B cell (primary cell): ENCODE measurements at regions not wholly inside any gene's neighbourhood (a gene's known extent, or its start where the extent isn't known, plus 50 kb on each side); places are given as distances from the start of the nearest gene placed in this dataset.
"Not testable (repeated sequence)": the region's sequence is repeated elsewhere in the genome, so short reads cannot be mapped to it uniquely, and the experiment has no call there.

Experiments used
- ATAC-seq: fragments of 200-7000 bp; cut with Tn5 transposase; one replicate; pipeline ENCODE4 v1.10.0; 2021; ENCODE audit warnings: low read depth, mild to moderate bottlenecking, moderate number of reproducible peaks, moderate library complexity
- CTCF ChIA-PET: fragments of 350-600 bp; sonication (Branson Sonifier 250); formaldehyde crosslinking; loops from one replicate; lab custom pipeline; 2021; ENCODE audit warnings: antibody characterized with exemption, inconsistent platforms; lab: Charles Lee
- POLR2A ChIA-PET: fragments of 350-600 bp; sonication (Branson Sonifier 250); formaldehyde crosslinking; loops from one replicate; lab custom pipeline; 2021; ENCODE audit warnings: antibody characterized with exemption; lab: Charles Lee
- DNase-seq: peaks from one replicate; pipeline ENCODE4 v3.0.0; 2013
- H2AFZ ChIP-seq: 2 replicates; pipeline ENCODE4 v1.6.1; 2012; ENCODE audit warnings: mild to moderate bottlenecking, low read depth, low read length; ENCODE audit not compliant: insufficient read depth, poor library complexity, severe bottlenecking
- H3K27ac ChIP-seq, 2 donors: 1 replicate in 1 of 2; 2 replicates in 1 of 2; pipeline ENCODE4 v1.5.1; 2012 to 2013; ENCODE audit warnings: low read length in 2 of 2, mild to moderate bottlenecking in 2 of 2, moderate library complexity in 1 of 2
- H3K27me3 ChIP-seq, 4 experiments: fragments of 200-600 bp in 1 of 4; sonication (generic) in 1 of 4; replicated peaks in 1 of 4; 1 replicate in 2 of 4; 2 replicates in 2 of 4; pipeline versions ENCODE4 v1.6.1 to v1.7.0; 2013 to 2016; ENCODE audit warnings: low read length in 3 of 4, mild to moderate bottlenecking in 2 of 4, mixed read lengths in 1 of 4, moderate library complexity in 1 of 4; ENCODE audit not compliant: insufficient read depth in 4 of 4, control insufficient read depth in 3 of 4; ENCODE audit errors: control extremely low read depth in 1 of 4
- H3K36me3 ChIP-seq, 2 experiments: replicated peaks in 1 of 2; 1 replicate in 1 of 2; 2 replicates in 1 of 2; pipeline versions ENCODE4 v1.6.1 to v1.7.1; 2013; ENCODE audit warnings: low read length in 1 of 2; ENCODE audit not compliant: insufficient read depth in 2 of 2, control insufficient read depth in 1 of 2; ENCODE audit errors: control extremely low read depth in 1 of 2, extremely low read depth in 1 of 2
- H3K4me1 ChIP-seq, 2 donors: fragments of 200-600 bp in 1 of 2; sonication (generic) in 1 of 2; 1 replicate in 1 of 2; 2 replicates in 1 of 2; pipeline versions ENCODE4 v1.5.1 to v1.6.1; 2013 to 2017; ENCODE audit warnings: low read length in 2 of 2; ENCODE audit not compliant: control insufficient read depth in 2 of 2, insufficient read depth in 2 of 2
- H3K4me2 ChIP-seq: replicated peaks from 2 replicates; pipeline ENCODE3; 2012; ENCODE audit warnings: mild to moderate bottlenecking, low read depth, low read length; ENCODE audit not compliant: poor library complexity, severe bottlenecking
- H3K4me3 ChIP-seq, 5 experiments: fragments of 200-600 bp in 1 of 5; sonication (generic) in 1 of 5; 1 replicate in 3 of 5; 2 replicates in 2 of 5; pipeline versions ENCODE4 v1.5.1 to v1.7.0; 2011 to 2016; ENCODE audit warnings: low read length in 4 of 5, mild to moderate bottlenecking in 4 of 5, low read depth in 2 of 5, control low read depth in 1 of 5, moderate library complexity in 1 of 5; ENCODE audit not compliant: insufficient read depth in 1 of 5; ENCODE audit errors: control extremely low read depth in 1 of 5, extremely low read depth in 1 of 5
- H3K79me2 ChIP-seq: fragments of 200-600 bp; sonication (generic); one replicate; pipeline ENCODE4 v1.6.0; 2016; ENCODE audit warnings: low read length; ENCODE audit not compliant: control insufficient read depth, insufficient read depth
- H3K9ac ChIP-seq: fragments of 200-600 bp; sonication (generic); 2 replicates; pipeline ENCODE4 v1.6.1; 2017; ENCODE audit warnings: mild to moderate bottlenecking, low read length, moderate library complexity
- H3K9me3 ChIP-seq, 3 donors: one replicate each; pipeline versions ENCODE4 v1.6.1 to v1.7.1; 2013; ENCODE audit warnings: low read length in 2 of 3; ENCODE audit not compliant: control insufficient read depth in 2 of 3, insufficient read depth in 1 of 3; ENCODE audit errors: control extremely low read depth in 1 of 3
- H4K20me1 ChIP-seq: 2 replicates; pipeline ENCODE4 v1.6.0; 2012; ENCODE audit warnings: mild to moderate bottlenecking, low read length; ENCODE audit not compliant: insufficient read depth, control insufficient read depth, poor library complexity, severe bottlenecking
- H3K27ac Mint-ChIP-seq: one replicate; pipeline ENCODE4 v1.8.0; 2021; ENCODE audit warnings: mixed read lengths
- H3K27me3 Mint-ChIP-seq: one replicate; pipeline ENCODE4 v1.8.0; 2021; ENCODE audit warnings: mixed read lengths
- H3K4me1 Mint-ChIP-seq: one replicate; pipeline ENCODE4 v1.8.0; 2021; ENCODE audit warnings: mixed read lengths
- H3K4me3 Mint-ChIP-seq: one replicate; pipeline ENCODE4 v1.8.0; 2021; ENCODE audit warnings: mixed read lengths
- H3K9me3 Mint-ChIP-seq: one replicate; pipeline ENCODE4 v1.8.0; 2022; ENCODE audit warnings: mixed read lengths; ENCODE audit not compliant: insufficient read depth
- EZH2 ChIP-seq: IDR thresholded peaks from 2 replicates; pipeline ENCODE4 v1.6.1; 2012; ENCODE audit warnings: borderline replicate concordance, low read depth, mild to moderate bottlenecking, moderate library complexity, low read length; ENCODE audit not compliant: insufficient read depth, poor library complexity, severe bottlenecking
- WGBS: methylation state at CpG from one replicate; pipeline ENCODE4 v1.1.5; 2013; ENCODE audit warnings: missing lambda C conversion rate; ENCODE audit not compliant: insufficient coverage; 5-methylcytosine and 5-hydroxymethylcytosine counted together
- intact Hi-C: fragments of 100-400 bp; cut with micrococcal nuclease; formaldehyde crosslinking; loops from one replicate; pipeline ENCODE4 v1.10.0; 2022
- TF ChIP-seq, protein P1 (sequence below): fragments of 200-600 bp; IDR thresholded peaks from one replicate; pipeline ENCODE4 v1.8.0; 2022; ENCODE audit warnings: antibody characterized with exemption, mild to moderate bottlenecking

DNA sequence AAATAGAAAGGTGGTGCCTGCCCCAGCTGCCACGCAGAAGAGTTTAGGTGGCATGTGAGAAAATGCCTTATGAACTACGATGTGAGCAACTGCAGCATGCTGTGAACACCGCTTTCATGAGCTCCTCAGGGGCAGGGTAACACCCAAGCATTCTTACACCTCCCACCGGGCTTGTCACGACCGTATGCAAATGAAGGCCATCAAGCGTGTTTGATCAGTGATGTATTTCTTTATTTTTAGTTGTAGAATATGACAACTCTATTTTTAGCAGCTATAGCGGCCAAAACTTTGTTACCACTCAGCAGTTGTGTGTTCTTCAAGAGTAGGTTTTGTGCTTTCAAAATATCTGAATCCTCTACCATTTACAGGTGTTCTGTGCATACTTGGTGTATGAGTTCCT lies 58.1 kb upstream of the SAMD11 start:
- Mint-ChIP-seq H3K27me3 (peaks cover 27% of the 10 kb centered on the region), H3K4me1 (peaks cover 44% of the 10 kb centered on the region), H3K27ac (peak overlapping the region; percentile 72), H3K4me3 (peak overlapping the region; percentile 69)
- peak overlapping the region; percentile 43 for H2AFZ ChIP-seq
- 20% methylated on average over 2 of the region's 8 CpGs for WGBS
- H3K9me3 Mint-ChIP-seq, H4K20me1 ChIP-seq, H3K27me3 ChIP-seq, POLR2A ChIA-PET, H3K79me2 ChIP-seq, H3K36me3 ChIP-seq, intact Hi-C loops, H3K9me3 ChIP-seq, CTCF ChIA-PET: not testable (repeated sequence)
- peak overlapping the region; percentile 67 for H3K4me2 ChIP-seq
- ATAC-seq (peak; percentile 87), DNase-seq (peak; percentile 75)
- peak overlapping the region; percentile 76 to 79 for H3K27ac ChIP-seq
- peak overlapping the region; percentile 54 for H3K9ac ChIP-seq
- H3K4me3 ChIP-seq: peak overlapping the region in 3 of 5 experiments; percentile 29 to 53 (median 31)
- H3K4me1 ChIP-seq: peaks cover 30 to 33% of the 10 kb centered on the region in 2 donors

DNA sequence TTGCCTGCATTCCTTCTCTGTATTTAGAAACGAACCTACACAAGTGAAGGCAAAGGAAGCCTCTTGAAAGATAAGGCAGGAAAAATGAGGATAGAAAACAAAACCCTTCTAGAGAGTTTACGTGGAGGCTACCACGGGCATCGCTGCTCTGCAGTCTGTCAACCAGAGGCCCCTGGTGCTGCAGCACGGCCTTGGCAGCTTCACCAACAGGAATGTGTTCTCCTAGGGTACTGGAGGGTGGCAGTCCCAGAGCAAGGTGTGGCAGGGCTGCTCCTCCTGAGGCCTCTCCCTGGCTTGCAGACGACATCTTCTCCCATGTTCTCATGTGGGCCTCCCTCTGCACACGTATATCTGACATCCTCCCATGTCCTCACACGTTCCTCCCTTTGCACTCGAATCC lies 57.6 kb upstream of the SAMD11 start:
- peak overlapping the region; percentile 69 for H3K4me3 Mint-ChIP-seq
- H3K9me3 ChIP-seq: no peaks in the 10 kb centered on the region
- no peaks in the 10 kb centered on the region for H3K79me2 ChIP-seq
- peaks cover 0 to 5% (median 3%) of the 10 kb centered on the region in 4 experiments for H3K27me3 ChIP-seq
- ATAC-seq: no peak
- H2AFZ ChIP-seq: peak overlapping the region; percentile 43
- peak; percentile 32 for DNase-seq
- peak overlapping the region in 3 of 5 experiments; percentile 29 to 53 (median 31) for H3K4me3 ChIP-seq
- intact Hi-C loops: no loop called here
- peak overlapping the region; percentile 76 to 79 for H3K27ac ChIP-seq
- H3K4me1 ChIP-seq: peaks cover 30 to 33% of the 10 kb centered on the region in 2 donors
- H3K27me3 Mint-ChIP-seq: peaks cover 27% of the 10 kb centered on the region
- peak overlapping the region; percentile 67 for H3K4me2 ChIP-seq
- H3K9me3 Mint-ChIP-seq: no peaks in the 10 kb centered on the region
- H4K20me1 ChIP-seq: no peaks in the 10 kb centered on the region
- ChIA-PET CTCF (no interaction called here), POLR2A (no interaction called here)
- no peaks in the 10 kb centered on the region for H3K36me3 ChIP-seq
- WGBS: 77% methylated on average over 8 of the region's 9 CpGs
- peak overlapping the region; percentile 54 for H3K9ac ChIP-seq
- TF ChIP-seq EZH2: no peak
- TF ChIP-seq, protein P1, sequence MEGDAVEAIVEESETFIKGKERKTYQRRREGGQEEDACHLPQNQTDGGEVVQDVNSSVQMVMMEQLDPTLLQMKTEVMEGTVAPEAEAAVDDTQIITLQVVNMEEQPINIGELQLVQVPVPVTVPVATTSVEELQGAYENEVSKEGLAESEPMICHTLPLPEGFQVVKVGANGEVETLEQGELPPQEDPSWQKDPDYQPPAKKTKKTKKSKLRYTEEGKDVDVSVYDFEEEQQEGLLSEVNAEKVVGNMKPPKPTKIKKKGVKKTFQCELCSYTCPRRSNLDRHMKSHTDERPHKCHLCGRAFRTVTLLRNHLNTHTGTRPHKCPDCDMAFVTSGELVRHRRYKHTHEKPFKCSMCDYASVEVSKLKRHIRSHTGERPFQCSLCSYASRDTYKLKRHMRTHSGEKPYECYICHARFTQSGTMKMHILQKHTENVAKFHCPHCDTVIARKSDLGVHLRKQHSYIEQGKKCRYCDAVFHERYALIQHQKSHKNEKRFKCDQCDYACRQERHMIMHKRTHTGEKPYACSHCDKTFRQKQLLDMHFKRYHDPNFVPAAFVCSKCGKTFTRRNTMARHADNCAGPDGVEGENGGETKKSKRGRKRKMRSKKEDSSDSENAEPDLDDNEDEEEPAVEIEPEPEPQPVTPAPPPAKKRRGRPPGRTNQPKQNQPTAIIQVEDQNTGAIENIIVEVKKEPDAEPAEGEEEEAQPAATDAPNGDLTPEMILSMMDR: no peak
- H3K4me1 Mint-ChIP-seq: peaks cover 44% of the 10 kb centered on the region
- H3K27ac Mint-ChIP-seq: peak overlapping the region; percentile 72

DNA sequence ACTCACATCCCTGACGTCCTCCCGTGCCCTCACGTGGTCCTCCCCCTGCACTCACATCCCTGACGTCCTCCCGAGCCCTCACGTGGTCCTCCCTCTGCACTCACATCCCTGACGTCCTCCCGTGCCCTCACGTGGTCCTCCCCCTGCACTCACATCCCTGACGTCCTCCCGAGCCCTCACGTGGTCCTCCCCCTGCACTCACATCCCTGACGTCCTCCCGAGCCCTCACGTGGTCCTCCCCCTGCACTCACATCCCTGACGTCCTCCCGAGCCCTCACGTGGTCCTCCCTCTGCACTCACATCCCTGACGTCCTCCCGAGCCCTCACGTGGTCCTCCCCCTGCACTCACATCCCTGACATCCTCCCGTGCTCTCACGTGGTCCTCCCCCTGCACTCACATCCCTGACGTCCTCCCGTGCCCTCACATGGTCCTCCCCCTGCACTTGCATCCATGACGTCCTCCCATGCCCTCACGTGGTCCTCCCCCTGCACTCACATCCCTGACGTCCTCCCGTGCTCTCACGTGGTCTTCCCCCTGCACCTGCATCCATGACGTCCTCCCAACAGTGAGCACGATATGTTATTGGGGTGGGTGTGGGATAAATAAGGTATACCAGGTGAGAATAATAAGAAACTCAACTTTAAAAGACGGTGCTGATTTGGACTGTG lies 57.0 kb upstream of the SAMD11 start:
- Mint-ChIP-seq H3K4me3 (peak overlapping the region; percentile 9), H3K4me1 (peaks cover 44% of the 10 kb centered on the region), H3K27me3 (peaks cover 24% of the 10 kb centered on the region)
- H3K27ac ChIP-seq, intact Hi-C loops, POLR2A ChIA-PET, H2AFZ ChIP-seq, CTCF ChIA-PET, DNase-seq, H3K4me3 ChIP-seq, H3K27ac Mint-ChIP-seq, H3K9me3 Mint-ChIP-seq, H3K79me2 ChIP-seq, H3K9me3 ChIP-seq, H3K9ac ChIP-seq, ATAC-seq, H3K36me3 ChIP-seq, H3K27me3 ChIP-seq, H4K20me1 ChIP-seq: not testable (repeated sequence)
- Histone ChIP-seq H3K4me1 (peaks cover 30 to 33% of the 10 kb centered on the region in 2 donors), H3K4me2 (peak overlapping the region; percentile 67)
- WGBS: 83% methylated on average over 17 of the region's 33 CpGs
